Stomach (tissue), 4 donors: ENCODE measurements at regions not wholly inside any gene's neighbourhood (a gene's known extent, or its start where the extent isn't known, plus 50 kb on each side); places are given as distances from the start of the nearest gene placed in this dataset.

Experiments
- POLR2A ChIP-seq, 4 donors: fragments of 450-650 bp; IDR thresholded peaks; one replicate each; pipeline ENCODE4 v1.6.1; 2016; ENCODE audit warnings: antibody characterized with exemption in 4 of 4, control low read depth in 2 of 4, mild to moderate bottlenecking in 1 of 4, moderate library complexity in 1 of 4
- POLR2AphosphoS5 ChIP-seq, 3 donors: sonication (generic); formaldehyde crosslinking; IDR thresholded peaks; one replicate each; pipeline ENCODE4 v1.6.1; 2016; ENCODE audit warnings: antibody characterized with exemption in 3 of 3

- TF ChIP-seq POLR2AphosphoS5 (IDR thresholded peaks at IDR 0.05) (no peak), POLR2A (IDR thresholded peaks at IDR 0.05) (no peak)
Measured at GRCh38 chr11:98185245-98185644, 835.5 kb upstream of the CNTN5 start.
